ENCODE measurements at regions not wholly inside any gene's neighbourhood (a gene's known extent, or its start where the extent isn't known, plus 50 kb on each side); places are given as distances from the start of the nearest gene placed in this dataset.

DNA sequence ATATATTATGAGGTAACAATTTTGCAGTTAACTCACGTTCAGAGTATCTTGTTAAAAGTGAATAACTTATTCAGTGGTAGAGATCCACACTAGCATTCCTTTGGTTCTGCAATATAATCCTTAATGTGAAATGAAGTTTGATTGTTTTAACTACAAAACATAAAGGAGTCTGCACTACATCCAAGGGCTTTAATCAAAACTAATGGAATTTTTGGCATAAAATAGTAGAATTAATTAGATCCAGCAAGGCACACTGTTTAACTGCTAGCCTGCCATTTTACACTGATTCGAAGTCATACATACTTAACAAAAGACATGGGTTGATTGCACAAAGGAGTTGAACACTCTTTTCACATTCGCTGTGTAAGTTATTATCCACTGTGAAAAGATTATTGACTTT, 263.0 kb upstream of the ROBO2 start:
- TF ChIP-seq, protein P1, sequence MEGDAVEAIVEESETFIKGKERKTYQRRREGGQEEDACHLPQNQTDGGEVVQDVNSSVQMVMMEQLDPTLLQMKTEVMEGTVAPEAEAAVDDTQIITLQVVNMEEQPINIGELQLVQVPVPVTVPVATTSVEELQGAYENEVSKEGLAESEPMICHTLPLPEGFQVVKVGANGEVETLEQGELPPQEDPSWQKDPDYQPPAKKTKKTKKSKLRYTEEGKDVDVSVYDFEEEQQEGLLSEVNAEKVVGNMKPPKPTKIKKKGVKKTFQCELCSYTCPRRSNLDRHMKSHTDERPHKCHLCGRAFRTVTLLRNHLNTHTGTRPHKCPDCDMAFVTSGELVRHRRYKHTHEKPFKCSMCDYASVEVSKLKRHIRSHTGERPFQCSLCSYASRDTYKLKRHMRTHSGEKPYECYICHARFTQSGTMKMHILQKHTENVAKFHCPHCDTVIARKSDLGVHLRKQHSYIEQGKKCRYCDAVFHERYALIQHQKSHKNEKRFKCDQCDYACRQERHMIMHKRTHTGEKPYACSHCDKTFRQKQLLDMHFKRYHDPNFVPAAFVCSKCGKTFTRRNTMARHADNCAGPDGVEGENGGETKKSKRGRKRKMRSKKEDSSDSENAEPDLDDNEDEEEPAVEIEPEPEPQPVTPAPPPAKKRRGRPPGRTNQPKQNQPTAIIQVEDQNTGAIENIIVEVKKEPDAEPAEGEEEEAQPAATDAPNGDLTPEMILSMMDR (IDR thresholded peaks at IDR 0.05 in 4 of 5, conservative IDR thresholded peaks at IDR 0.05 in 1 of 5): no peak
- TF ChIP-seq POLR2A (IDR thresholded peaks at IDR 0.05): no peak
